ENCODE measurements at regions not wholly inside any gene's neighbourhood (a gene's known extent, or its start where the extent isn't known, plus 50 kb on each side); places are given as distances from the start of the nearest gene placed in this dataset.

DNA sequence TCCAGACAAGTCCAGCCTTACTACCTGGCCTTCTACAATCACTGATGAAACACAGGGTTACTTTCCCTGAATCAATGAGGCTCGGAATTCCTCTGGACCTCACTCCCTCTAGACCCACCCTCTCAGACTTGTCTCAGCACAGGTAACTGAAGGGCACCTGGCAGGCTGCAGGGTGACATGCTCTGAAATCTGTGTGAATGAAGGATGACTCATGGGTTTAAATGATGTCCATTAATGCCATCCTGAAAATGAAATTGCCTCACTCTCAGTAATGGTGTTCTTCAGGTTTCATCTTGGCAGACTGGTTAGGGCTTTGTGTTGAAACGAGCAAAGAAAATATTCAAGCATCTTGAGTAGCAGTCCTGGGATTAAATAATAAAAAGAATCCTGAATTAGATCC lies 134.4 kb downstream of the MAF start (continued):
- TF ChIP-seq, protein P1, sequence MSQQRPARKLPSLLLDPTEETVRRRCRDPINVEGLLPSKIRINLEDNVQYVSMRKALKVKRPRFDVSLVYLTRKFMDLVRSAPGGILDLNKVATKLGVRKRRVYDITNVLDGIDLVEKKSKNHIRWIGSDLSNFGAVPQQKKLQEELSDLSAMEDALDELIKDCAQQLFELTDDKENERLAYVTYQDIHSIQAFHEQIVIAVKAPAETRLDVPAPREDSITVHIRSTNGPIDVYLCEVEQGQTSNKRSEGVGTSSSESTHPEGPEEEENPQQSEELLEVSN (IDR thresholded peaks at IDR 0.05) = no peak
- TF ChIP-seq SP2 (IDR thresholded peaks at IDR 0.05; ENCODE audit: low read length) = no peak
- no peak for TF ChIP-seq CREB1 (IDR thresholded peaks at IDR 0.05)
- TF ChIP-seq TAF7 (optimal IDR thresholded peaks at IDR 0.05; ENCODE audit: borderline replicate concordance, low read depth, low read length) = no peak
- no peak for TF ChIP-seq TAF1 (IDR thresholded peaks at IDR 0.05; ENCODE audit: low read depth, low read length)
- no peak for TF ChIP-seq ATF3 (IDR thresholded peaks at IDR 0.05; ENCODE audit: insufficient read depth, low read depth, low read length)
- no peak for TF ChIP-seq POLR2AphosphoS5 (IDR thresholded peaks at IDR 0.05; ENCODE audit: low read depth, low read length)

All from H1 (cell line).